ENCODE measurements at regions not wholly inside any gene's neighbourhood (a gene's known extent, or its start where the extent isn't known, plus 50 kb on each side); places are given as distances from the start of the nearest gene placed in this dataset.
A peak's percentile ranks its signal among the peaks of the same experiment; 100 is the strongest.
"Not testable (repeated sequence)": the region's sequence is repeated elsewhere in the genome, so short reads cannot be mapped to it uniquely, and the experiment has no call there.

DNA sequence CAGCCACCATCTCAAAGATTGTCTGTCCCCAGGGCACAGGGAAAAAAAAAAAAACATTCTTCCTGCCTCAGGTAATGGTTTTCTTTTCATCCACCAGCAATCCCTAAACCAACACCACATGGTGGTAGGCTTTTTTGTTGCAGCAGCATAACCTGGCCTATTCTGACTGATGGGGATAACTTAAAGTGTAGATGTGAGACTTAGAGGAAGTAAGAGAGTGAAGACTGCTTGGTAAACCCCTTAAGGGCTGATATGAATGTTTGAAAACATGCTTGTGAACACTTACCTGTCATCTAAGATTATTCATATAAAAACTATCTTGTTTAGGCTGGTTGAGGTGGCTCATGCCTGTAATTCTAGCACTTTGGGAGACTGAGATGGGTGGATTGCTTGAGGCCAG is 130.2 kb upstream of the RAP1B start:
- no peak overlapping the region for H2AFZ ChIP-seq (ENCODE audit: low read depth, low read length)

DNA sequence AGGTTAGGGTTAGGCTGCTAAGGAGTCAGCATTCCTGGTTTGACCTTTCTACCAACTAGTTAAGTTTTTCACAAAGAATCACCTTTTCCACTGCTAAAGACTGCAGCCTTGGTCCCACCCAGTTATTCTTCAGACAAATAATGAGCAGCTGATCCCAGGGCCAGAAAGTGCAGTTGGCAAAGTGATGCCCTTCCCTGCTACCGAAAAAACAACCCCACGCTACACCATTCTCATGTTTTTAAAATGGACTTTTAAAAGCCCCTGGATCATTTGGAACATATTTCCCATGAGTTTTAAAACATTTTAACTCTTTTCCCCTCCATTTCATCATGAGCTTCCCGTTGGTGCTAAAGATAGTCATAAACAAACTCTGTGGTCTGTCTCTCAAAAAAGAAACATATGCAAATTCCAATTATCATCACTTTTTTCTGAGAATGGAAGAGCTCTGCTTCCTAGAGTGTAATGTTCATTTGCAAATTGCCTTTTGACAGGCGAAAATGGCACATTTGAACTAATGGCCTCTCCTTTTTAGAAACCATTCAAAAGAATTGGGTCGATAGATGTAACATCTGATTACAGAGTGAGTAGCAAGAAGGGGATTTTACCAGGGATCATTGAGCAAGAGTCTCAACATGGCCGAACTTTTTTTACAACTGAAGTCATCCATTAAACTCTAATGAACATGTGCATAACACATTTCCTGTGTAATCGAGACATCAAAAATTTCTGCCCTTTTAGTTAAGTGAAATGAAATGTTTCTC is 129.3 kb upstream of the RAP1B start:
- Histone ChIP-seq H3K9me3 (ENCODE audit: low read length) (no peaks in the 10 kb centered on the region), H3K36me3 (ENCODE audit: insufficient read depth, low read length) (no peaks in the 10 kb centered on the region), H3K27me3 (ENCODE audit: insufficient read depth, low read length) (no peaks in the 10 kb centered on the region), H3K4me3 (ENCODE audit: low read length) (no peak overlapping the region), H2AFZ (ENCODE audit: low read depth, low read length) (peak overlapping the region; percentile 70), H3K4me1 (ENCODE audit: insufficient read depth, low read length) (peaks cover 15% of the 10 kb centered on the region)

More for the DNA sequence above, 130.2 kb upstream of the RAP1B start:
- H3K27me3 ChIP-seq (ENCODE audit: insufficient read depth, low read length) = no peaks in the 10 kb centered on the region
- no peaks in the 10 kb centered on the region for H3K36me3 ChIP-seq (ENCODE audit: insufficient read depth, low read length)
- H3K4me1 ChIP-seq (ENCODE audit: insufficient read depth, low read length) = peaks cover 15% of the 10 kb centered on the region
- no peak overlapping the region for H3K4me3 ChIP-seq (ENCODE audit: low read length)
- H3K9me3 ChIP-seq (ENCODE audit: low read length) = no peaks in the 10 kb centered on the region

DNA sequence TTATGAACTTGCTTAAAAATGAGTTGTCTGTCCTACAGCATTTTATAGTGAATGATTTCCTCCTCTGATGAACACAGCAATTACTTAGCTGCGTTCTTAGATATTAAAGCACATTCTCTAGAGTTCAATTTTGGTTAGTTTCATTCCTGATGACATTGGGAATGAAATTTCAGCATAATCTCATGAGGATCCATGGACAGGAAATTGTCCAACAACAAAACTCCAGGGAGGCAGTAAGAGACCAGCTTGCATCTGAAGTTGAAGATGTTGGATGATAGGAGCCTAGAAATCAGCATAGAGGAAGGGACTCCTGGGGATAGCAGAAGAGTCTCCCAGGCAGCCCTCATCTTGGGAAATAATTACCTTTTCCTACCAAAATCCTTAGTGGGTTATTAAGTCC is 128.7 kb upstream of the RAP1B start:
- Histone ChIP-seq H3K9me3 (ENCODE audit: low read length) (no peaks in the 10 kb centered on the region), H3K4me3 (ENCODE audit: low read length) (no peak overlapping the region), H3K36me3 (ENCODE audit: insufficient read depth, low read length) (no peaks in the 10 kb centered on the region), H2AFZ (ENCODE audit: low read depth, low read length) (no peak overlapping the region), H3K27me3 (ENCODE audit: insufficient read depth, low read length) (no peaks in the 10 kb centered on the region), H3K4me1 (ENCODE audit: insufficient read depth, low read length) (peaks cover 15% of the 10 kb centered on the region)

DNA sequence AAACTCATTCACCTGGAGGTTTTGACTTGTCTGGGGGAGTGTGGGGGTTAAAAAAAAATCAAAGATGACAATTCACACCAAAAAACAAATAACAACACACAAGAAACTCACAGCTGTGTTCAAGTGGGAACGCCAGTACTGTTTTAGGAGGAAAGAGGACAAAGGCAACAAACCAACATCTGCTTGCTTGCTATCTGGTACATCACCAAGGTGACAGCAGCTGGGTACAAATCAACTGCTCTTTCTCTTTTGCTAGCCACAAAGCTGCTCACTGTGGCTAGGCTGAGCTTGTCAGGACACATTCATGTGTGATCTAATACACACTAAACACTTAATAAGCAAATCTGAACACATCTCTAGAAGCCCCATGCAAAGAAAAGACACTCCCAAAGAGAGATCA is 128.0 kb upstream of the RAP1B start:
- Histone ChIP-seq H2AFZ (ENCODE audit: low read depth, low read length) (no peak overlapping the region), H3K4me3 (ENCODE audit: low read length) (no peak overlapping the region)

DNA sequence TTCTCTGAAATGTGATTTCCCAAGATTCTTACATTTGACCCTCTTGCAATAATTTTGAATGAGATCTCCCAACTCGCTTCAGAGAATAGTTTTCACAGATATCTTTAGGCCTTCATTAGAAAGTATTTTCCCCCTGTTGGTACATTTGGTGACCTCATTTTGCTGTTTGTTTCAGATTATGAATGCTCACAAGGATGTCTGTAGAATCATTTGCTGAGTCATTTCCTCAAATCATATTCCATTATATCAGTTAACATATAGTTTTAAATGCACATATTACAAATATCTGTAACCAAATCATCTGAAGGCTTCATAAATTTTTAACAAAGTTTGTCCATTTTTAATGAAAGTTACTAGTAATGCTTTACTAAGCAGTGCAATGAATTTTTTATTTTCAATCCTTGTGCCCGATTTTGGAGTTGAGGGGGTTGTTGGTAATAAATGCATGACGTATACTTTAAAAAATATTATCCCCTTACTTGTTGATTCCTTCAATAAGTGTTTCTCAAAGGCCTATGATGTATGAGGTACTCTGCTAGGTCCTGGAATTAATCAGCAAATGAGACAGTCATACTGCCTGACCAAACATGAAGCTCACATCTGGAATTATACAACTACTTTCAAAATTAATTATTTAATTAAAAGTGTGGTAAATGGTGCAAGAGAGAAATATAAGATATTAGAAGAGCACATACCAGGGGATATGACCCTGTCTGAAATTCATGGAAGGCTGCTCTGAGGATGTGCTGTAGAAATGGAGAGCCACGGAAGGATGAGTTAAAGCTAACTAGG is 126.9 kb upstream of the RAP1B start:
- no peaks in the 10 kb centered on the region for H3K36me3 ChIP-seq (ENCODE audit: insufficient read depth, low read length)
- peaks cover 15% of the 10 kb centered on the region for H3K4me1 ChIP-seq (ENCODE audit: insufficient read depth, low read length)
- H3K9me3 ChIP-seq (ENCODE audit: low read length) = no peaks in the 10 kb centered on the region
- no peak overlapping the region for H3K4me3 ChIP-seq (ENCODE audit: low read length)
- H2AFZ ChIP-seq (ENCODE audit: low read depth, low read length) = no peak overlapping the region
- H3K27me3 ChIP-seq (ENCODE audit: insufficient read depth, low read length) = no peaks in the 10 kb centered on the region

More for the DNA sequence above, 128.0 kb upstream of the RAP1B start:
- Histone ChIP-seq H3K9me3 (ENCODE audit: low read length) (no peaks in the 10 kb centered on the region), H3K27me3 (ENCODE audit: insufficient read depth, low read length) (no peaks in the 10 kb centered on the region), H3K36me3 (ENCODE audit: insufficient read depth, low read length) (no peaks in the 10 kb centered on the region), H3K4me1 (ENCODE audit: insufficient read depth, low read length) (peaks cover 15% of the 10 kb centered on the region)

DNA sequence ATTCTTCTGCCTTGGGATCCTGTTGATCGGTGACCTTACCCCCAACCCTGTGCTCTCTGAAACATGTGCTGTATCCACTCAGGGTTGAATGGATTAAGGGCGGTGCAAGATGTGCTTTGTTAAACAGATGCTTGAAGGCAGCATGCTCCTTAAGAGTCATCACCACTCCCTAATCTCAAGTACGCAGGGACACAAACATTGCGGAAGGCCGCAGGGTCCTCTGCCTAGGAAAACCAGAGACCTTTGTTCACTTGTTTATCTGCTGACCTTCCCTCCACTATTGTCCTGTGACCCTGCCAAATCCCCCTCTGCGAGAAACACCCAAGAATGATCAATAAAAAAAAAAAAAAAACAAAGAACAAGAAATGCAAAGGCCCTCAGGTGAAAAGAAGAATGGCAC is 126.1 kb upstream of the RAP1B start:
- H2AFZ ChIP-seq (ENCODE audit: low read depth, low read length); H3K4me1 ChIP-seq (ENCODE audit: insufficient read depth, low read length); H3K9me3 ChIP-seq (ENCODE audit: low read length); H3K36me3 ChIP-seq (ENCODE audit: insufficient read depth, low read length); H3K4me3 ChIP-seq (ENCODE audit: low read length); H3K27me3 ChIP-seq (ENCODE audit: insufficient read depth, low read length): not testable (repeated sequence)

DNA sequence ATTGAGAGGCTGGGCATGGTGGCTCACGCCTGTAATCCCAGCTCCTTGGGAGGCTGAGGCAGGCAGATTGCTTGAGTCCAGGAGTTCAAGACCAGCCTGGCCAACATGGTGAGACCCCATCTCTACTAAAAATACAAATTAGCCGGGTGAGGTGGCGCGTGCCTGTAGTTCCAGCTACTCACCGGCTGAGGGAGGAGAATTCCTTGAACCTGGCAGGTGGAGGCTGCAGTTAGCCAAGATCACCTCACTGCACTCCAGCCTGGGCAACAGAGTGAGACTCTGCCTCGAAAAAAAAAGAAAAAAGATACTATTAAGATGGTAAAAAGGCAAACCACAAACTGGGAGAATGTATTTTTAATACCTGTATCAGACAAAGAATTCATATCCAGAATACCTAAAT is 124.2 kb upstream of the RAP1B start:
- H3K36me3 ChIP-seq (ENCODE audit: insufficient read depth, low read length); H3K27me3 ChIP-seq (ENCODE audit: insufficient read depth, low read length); H3K9me3 ChIP-seq (ENCODE audit: low read length); H3K4me3 ChIP-seq (ENCODE audit: low read length); H3K4me1 ChIP-seq (ENCODE audit: insufficient read depth, low read length); H2AFZ ChIP-seq (ENCODE audit: low read depth, low read length): not testable (repeated sequence)

DNA sequence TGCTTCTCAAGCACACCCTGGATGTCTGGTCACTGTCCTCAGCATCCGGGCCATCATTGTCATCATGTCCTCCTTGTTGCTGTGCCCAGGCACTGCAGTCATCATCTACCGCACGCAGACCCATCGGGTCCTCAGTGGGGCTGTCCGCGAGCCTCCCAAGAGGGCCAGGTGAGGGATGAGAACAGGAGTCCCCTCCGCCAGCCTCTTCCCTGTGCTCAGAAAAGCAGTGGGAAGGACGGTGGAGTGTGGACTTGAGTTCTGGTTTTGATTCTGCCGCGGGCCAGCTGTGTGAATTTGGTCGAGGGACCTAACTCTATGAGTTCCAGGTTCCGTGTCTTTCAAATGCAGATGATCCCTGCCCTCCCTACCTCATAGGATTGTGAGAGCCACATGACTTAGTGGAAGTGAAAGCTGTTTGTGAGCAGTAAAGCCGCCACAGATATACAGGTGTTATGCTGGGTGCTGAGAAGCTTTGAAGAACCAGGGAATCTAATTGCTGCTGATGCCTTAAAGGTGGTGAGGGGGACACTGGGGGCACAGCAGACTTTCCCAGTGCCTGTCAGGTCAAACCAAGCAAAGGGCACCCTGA is 122.9 kb upstream of the RAP1B start:
- Histone ChIP-seq H3K27me3 (ENCODE audit: insufficient read depth, low read length) (no peaks in the 10 kb centered on the region), H3K4me3 (ENCODE audit: low read length) (no peak overlapping the region), H3K4me1 (ENCODE audit: insufficient read depth, low read length) (no peaks in the 10 kb centered on the region), H3K36me3 (ENCODE audit: insufficient read depth, low read length) (no peaks in the 10 kb centered on the region), H2AFZ (ENCODE audit: low read depth, low read length) (no peak overlapping the region), H3K9me3 (ENCODE audit: low read length) (no peaks in the 10 kb centered on the region)

DNA sequence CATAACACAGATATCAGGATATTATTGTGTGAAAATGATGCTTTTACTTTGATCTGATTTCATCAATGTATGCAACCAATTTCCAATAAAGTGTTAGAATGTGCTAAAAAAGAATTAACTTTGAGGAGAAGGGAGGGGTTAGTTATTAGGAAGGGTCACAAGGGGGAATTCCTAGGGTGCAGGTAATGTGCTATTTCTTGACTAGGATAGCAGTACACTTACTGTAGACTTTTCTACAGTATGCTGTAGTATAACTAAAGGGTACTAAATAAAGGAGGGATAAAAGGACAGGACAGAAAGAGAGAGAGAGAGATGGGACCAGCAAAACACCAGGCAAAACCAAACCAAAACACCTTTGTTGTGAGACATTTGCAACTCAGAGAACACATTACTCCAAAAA is 121.4 kb upstream of the RAP1B start:
- H3K4me3 ChIP-seq (ENCODE audit: low read length) = no peak overlapping the region

DNA sequence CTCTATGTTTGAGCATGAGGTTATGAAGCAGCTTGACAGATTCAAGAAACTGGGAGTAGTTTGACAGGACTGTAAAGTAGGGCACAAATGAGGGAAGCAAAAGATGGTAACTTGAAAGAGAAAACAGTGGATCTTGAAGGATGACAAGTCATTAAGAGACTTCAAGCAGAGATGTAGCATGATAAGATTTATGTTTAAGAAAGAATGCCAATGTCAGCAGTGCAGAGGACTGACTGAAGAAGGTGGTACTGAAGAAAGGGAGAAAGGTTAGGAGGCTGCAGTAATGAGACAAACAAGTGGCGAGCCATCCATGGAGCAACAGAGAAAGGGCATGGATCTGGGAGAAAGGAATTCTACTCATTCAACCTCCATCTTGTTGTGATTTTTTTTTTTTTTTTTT is 120.2 kb upstream of the RAP1B start:
- no peak overlapping the region for H3K4me3 ChIP-seq (ENCODE audit: low read length)
- H3K4me1 ChIP-seq (ENCODE audit: insufficient read depth, low read length) = no peaks in the 10 kb centered on the region
- no peaks in the 10 kb centered on the region for H3K36me3 ChIP-seq (ENCODE audit: insufficient read depth, low read length)
- no peaks in the 10 kb centered on the region for H3K27me3 ChIP-seq (ENCODE audit: insufficient read depth, low read length)
- no peak overlapping the region for H2AFZ ChIP-seq (ENCODE audit: low read depth, low read length)
- H3K9me3 ChIP-seq (ENCODE audit: low read length) = no peaks in the 10 kb centered on the region

More for the DNA sequence above, 121.4 kb upstream of the RAP1B start:
- H3K4me1 ChIP-seq (ENCODE audit: insufficient read depth, low read length) = no peaks in the 10 kb centered on the region
- H3K36me3 ChIP-seq (ENCODE audit: insufficient read depth, low read length) = no peaks in the 10 kb centered on the region
- no peaks in the 10 kb centered on the region for H3K27me3 ChIP-seq (ENCODE audit: insufficient read depth, low read length)
- no peak overlapping the region for H2AFZ ChIP-seq (ENCODE audit: low read depth, low read length)
- H3K9me3 ChIP-seq (ENCODE audit: low read length) = no peaks in the 10 kb centered on the region

DNA sequence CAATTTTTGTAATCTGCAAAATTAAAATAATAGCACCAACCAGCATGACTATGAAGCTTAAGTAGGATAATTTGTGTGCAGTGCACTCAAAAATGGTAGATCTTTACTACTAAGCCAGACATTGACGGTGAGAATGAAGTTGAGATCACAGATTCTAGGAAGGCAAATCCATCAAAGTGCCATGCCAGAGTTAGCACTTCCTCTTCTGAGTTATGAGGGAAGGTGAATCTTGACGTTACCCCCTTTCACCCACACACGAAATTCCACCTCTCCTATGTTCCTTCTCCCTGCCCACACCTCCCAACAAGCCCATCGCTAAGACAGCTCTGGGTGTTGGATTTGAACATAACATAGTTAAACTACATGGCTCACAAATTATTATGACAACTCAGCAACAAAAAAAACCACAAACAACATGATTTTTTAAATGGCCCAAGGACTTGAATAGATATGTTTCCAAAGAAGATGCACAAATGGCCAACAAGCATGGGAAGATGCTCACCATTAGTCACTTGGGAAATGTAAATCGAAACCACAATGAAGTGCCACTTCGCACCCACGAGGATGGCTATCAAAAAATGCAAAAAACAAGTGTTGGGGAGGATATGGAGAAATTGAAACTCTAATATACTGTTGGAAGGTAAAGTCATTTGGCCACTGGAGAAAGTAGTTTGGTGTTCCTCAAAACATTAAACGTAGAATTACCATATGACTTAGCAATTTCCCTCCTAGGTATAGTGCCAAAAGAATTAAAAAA is 119.3 kb upstream of the RAP1B start:
- no peak overlapping the region for H2AFZ ChIP-seq (ENCODE audit: low read depth, low read length)
- no peaks in the 10 kb centered on the region for H3K4me1 ChIP-seq (ENCODE audit: insufficient read depth, low read length)
- H3K9me3 ChIP-seq (ENCODE audit: low read length) = no peaks in the 10 kb centered on the region
- H3K27me3 ChIP-seq (ENCODE audit: insufficient read depth, low read length) = no peaks in the 10 kb centered on the region
- no peak overlapping the region for H3K4me3 ChIP-seq (ENCODE audit: low read length)
- no peaks in the 10 kb centered on the region for H3K36me3 ChIP-seq (ENCODE audit: insufficient read depth, low read length)

DNA sequence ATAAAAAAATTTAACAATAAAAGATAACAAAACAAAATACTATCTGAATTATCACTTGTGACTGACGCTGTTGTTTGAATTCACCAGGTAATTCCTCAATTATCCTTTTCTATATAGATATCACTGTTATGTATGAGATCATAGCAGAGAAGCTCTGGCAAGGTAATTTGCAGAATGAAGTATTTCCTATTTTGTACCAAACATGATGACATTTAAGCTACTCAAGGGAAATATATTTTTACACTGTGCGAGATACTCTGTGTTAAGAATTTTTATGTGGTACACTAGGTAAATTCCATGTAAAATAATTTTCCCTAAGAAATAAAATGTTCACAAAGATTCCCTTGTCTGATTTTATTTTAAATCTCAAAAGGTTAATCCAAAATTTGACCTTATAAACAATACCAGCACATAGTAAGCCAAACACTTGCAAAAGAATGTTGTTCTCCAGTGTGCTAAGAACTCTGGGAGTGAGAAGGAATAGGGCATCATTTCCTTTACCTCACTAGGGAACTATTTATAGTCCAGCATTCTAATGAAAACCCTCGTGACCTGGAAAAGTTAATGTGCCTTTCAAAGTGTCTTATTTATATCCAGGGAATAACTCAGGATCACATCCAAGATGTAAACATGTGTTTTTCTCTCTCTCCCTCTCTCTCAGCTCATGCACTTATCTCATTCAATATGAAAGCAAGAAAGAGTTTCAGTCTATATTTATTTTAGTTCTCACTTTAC is 115.2 kb upstream of the RAP1B start:
- Histone ChIP-seq H3K4me1 (ENCODE audit: insufficient read depth, low read length) (peaks cover 3% of the 10 kb centered on the region), H3K36me3 (ENCODE audit: insufficient read depth, low read length) (no peaks in the 10 kb centered on the region), H3K4me3 (ENCODE audit: low read length) (no peak overlapping the region), H3K27me3 (ENCODE audit: insufficient read depth, low read length) (no peaks in the 10 kb centered on the region), H2AFZ (ENCODE audit: low read depth, low read length) (no peak overlapping the region), H3K9me3 (ENCODE audit: low read length) (no peaks in the 10 kb centered on the region)

Measured in neuron (in vitro differentiated cells).